ENCODE measurements at regions not wholly inside any gene's neighbourhood (a gene's known extent, or its start where the extent isn't known, plus 50 kb on each side); places are given as distances from the start of the nearest gene placed in this dataset.

DNA sequence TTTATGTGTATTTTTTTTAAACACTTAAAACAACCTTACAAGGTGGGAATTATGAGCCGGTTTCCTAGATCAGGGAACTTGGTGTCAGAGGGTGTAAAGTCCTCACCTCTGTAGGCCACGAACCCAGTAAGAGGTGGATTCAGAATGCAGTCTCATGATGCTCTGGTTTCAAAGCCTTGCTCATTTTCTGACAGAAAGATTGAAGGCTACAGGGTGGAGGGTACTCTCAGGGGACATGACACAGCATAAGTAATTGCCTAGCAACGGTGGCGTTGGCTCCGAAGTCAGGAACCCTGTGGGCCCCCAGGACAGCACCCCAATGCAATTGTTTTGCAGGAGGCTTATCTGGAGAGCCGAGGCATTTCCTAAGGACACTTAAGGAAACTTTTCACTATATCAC, 794.7 kb downstream of the EFNB2 start:
- TF ChIP-seq, protein P1, sequence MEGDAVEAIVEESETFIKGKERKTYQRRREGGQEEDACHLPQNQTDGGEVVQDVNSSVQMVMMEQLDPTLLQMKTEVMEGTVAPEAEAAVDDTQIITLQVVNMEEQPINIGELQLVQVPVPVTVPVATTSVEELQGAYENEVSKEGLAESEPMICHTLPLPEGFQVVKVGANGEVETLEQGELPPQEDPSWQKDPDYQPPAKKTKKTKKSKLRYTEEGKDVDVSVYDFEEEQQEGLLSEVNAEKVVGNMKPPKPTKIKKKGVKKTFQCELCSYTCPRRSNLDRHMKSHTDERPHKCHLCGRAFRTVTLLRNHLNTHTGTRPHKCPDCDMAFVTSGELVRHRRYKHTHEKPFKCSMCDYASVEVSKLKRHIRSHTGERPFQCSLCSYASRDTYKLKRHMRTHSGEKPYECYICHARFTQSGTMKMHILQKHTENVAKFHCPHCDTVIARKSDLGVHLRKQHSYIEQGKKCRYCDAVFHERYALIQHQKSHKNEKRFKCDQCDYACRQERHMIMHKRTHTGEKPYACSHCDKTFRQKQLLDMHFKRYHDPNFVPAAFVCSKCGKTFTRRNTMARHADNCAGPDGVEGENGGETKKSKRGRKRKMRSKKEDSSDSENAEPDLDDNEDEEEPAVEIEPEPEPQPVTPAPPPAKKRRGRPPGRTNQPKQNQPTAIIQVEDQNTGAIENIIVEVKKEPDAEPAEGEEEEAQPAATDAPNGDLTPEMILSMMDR (IDR thresholded peaks at IDR 0.05) = no peak
- TF ChIP-seq POLR2A (IDR thresholded peaks at IDR 0.05) = no peak

All from lower leg skin (tissue), 3 donors.